HG02623 (cell line): ENCODE measurements at regions not wholly inside any gene's neighbourhood (a gene's known extent, or its start where the extent isn't known, plus 50 kb on each side); places are given as distances from the start of the nearest gene placed in this dataset.
A peak's percentile ranks its signal among the peaks of the same experiment; 100 is the strongest.

ENCODE experiments used
- ATAC-seq: cut with Tn5 transposase; IDR thresholded peaks from one replicate; pipeline ENCODE4 v1.9.1; 2021; ENCODE audit warnings: moderate library complexity; ENCODE audit not compliant: unreplicated experiment

DNA sequence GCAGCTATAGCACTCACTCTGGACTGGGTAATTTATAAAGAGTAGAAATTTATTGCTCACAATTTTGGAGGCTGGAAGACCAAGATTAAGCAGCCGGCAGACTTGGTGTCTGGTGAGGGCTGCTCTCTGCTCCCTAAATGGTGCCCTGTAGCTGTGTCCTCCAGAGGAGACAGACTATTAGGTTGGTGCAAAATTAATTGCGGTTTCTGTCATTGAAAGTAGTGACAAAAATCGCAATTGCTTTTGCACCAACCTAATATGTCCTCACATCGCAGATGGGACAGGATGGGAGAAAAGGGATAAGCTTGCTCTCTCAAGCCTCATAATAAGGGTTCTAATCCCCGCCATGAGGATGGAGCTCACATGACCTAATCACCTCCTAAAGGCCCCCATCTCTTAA lies 258.1 kb upstream of the VCX3A start:
- ATAC-seq, result no peak

DNA sequence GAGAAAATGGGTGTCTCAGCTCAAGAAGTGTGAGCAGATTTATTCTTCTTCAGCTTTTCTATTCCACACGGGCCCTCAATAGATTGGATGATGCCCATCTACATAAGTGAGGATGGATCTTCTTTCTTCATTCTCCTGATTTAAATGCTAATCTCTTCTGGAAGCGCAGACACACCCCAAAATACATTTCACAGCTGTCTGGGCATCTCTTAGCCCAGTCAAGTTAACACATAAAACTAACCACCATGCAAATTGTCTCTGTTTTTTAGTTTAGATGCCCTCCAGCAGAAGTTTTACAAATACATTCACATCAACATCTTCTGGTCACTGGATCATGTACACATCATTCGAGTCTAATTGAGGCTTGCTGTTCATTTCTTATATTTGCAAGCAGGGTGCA lies 249.0 kb upstream of the VCX3A start:
- no peak for ATAC-seq

DNA sequence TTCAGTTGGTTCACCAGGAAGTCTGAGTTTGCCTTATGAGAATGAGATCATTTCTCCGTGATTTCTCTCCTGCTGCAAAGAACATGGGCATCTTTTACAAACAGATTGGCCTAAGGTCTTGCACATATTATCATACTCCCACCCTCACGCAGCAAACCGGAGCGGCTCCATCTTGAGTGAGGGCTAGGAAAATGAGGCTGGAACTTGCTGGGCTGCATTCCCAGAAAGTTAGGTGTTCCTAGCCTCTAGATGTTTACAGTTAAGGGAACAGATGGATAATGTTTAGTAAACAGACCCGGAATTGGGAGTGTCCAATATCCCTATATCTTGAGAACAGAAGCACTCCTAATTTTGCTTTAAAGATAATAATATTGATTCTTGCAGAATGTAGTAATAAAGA lies 247.9 kb upstream of the VCX3A start:
- no peak for ATAC-seq

DNA sequence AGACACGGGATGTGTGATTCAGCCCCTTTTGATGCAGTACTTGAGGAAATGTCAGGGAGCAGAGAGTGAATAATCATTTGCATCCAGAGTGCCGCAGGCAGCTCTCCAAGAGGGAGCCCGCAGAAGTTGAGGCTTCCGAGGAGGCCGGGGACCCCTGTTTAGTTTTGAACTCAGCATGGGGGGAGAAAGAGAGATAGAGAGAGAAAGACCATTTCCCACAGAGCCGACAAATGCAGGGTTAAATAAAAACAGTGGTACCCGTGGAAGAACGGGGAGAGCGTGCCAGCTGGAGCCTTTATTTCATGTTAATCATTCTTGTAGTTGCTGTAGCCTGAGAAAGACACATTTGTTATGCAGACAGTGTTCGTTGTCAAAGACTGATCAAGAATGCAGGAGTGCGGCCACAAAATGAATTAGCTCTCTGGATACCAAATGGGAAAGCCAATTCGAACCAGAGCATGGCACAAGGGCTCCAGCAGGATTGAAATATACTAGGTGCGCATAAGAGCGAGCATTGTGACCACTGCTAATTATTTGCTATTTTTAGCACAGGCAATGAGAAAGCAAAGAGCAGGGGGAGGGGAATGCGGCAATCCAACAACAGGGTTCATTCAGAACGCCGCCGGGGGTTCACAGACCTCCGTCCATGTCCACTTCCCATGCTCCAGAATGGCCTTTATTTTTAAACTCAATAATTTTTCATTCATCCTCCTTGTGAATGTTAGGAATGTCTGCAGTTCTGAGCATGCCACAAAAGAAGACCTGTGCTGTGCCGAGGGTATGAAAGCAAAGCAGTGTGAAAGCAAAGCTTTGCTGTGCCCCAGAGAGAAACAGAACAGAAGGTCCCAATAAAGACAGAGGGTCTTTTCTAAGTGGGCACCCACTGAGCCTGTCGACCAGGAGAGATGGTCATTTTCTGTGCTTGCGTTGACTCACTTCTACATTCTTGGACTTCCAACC lies 243.9 kb upstream of the VCX3A start:
- no peak for ATAC-seq

DNA sequence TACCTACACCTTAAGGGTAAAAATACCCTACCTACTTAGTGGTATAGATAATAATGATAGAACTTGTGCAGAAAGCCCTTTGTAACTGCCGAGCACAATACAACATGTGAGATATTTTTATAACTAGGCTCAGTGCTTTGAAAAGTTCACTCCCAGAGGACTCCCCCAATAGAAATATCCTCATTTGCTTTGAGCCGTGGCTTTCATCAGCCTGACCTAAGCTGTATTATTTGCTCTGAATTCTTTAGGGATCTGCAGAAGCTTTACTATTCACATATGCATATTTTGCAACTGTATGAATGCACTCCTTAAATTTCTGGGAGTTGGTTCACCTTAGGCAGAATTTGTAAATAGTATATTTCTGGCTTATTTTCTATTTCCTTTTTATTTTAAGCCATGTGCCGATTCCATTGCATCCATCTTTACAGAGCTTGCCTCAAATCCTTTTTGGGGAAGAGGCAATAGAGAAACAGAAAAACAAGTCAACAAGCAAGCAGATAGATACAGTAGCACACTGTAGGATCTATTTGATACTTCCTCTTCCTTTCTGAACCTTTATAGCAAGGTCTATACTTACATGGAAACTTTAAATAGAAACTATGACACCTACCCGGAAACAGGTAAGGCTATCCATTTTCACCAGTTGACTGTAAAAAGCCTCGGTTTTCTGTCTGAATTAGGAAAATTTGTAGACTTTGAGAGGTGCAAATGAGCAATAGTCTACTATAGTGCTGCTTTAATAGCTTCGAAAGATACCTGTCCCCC lies 242.5 kb upstream of the VCX3A start:
- peak; percentile 52 for ATAC-seq

DNA sequence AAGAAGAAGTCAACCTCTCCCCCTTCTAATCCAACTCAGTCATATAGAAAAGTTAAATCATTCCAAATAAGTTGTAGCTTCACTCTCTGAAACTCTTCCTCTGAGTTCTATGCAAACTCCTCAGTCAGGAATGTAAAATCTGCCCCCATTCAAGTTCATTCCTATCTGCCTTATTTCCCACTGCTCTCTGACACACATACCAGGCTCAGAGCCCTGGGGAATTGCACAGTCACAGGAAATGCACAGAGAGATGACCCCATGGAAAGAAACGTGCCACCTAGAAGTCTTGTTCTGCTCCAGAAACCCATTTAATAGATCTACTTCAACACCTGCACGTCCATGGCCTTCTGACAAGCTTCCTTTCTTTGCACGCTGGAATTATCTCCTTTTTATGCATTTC lies 236.0 kb upstream of the VCX3A start:
- no peak for ATAC-seq

DNA sequence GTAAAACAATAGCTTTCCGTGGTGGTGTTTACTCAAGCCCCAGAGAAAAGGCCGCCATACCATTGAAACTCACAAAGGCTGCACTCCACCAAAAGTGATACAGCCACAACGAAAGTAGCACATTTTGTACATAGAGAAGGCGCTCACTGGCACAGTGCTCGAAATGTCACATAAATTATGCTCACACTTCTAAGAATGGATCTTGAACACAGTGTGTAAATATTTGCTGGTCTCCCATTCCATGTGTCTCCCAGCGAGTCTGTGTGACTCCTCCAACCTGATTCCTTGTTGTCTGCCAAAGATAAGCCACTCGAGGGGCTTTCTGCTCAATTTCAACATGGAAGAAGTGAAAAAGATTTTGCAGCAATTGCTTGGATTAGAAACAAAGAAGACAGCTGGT lies 234.0 kb upstream of the VCX3A start:
- no peak for ATAC-seq

DNA sequence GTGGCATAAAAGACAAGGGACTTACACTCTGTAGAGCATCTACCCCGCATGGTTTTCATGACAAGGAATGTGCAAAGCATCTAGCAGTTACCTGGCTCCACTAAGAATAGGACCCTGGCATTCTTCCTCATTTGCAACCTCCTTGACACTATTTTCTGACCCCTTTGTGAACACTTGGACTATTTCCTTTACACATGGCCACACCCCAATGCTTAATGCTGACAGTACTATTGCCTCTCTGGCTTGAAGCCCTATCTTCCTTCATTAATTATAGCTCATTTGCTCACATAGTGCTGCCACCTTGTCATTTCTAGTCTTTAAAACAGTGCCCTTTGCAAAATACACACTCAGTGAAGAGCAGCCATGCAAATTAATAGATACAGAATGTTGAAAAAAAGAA lies 226.3 kb upstream of the VCX3A start:
- no peak for ATAC-seq

DNA sequence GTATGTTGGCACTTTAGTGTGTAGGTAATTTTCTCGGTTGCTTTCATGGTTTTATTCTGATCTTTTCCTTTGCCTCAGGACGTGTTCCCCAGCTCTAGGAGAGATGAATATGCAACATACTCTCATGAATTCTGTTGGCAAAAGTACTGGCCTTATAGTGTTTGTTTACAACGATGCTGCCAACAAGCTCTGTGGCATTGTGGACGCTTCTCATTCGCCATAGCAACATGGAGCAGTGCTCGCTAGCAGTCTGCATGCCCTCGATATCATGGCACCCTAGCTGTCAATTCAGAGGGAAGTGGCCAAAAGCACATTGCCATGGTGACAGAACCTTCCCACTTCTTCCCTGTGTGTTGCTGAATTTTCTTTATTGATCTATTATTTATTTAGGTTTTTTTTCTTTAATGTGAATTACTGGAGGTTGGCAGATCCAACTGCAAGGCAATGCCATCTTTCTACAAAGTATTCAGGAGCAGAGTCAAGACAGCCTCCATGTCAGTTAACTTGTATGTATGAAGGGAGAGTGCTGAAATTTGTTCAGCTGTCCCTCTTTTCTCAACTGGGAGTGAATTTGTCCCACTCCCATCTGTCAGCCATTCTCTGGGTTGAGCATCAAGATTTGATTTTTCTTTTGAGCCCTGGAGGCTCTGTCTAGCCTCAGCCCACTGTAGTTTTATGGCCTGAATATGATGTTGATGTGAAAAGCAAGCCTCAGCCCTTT lies 224.9 kb upstream of the VCX3A start:
- no peak for ATAC-seq

DNA sequence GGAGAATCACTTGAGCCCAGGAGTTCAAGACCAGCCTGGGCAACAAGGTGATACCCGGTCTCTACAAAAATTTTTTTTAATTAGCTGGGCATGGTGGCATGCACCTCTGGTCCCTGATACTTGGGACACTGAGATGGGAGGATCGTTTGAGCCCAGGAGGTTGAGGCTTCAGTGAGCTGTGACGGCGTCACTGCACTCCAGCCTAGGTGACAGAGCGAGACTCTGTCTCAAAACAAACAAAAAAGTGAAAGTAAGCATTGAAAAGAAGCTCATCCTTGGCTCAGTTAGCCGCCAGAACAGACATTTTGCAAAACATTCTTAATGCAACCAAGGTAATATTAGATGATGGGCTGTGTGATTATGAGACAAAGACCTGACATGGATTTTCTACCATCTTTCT lies 223.3 kb upstream of the VCX3A start:
- no peak for ATAC-seq

DNA sequence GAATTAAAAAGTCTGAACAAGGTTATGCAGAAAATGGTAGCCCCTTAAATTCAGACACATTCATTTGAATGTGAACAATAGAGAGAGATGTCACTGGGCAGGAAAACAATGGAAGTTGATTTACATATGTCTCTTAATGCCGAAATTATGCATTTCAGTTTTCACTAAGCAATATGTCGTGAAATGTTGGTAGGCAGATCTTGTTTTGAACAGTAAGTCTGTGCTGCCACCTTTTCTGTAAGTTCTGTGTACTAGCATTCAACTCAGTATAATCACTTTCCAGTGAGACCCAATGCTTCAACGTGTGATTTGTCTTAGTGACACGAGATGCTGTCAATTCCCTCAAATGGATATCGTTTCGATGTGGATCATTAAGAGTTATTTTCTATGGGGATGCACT lies 222.7 kb upstream of the VCX3A start:
- ATAC-seq, result no peak

DNA sequence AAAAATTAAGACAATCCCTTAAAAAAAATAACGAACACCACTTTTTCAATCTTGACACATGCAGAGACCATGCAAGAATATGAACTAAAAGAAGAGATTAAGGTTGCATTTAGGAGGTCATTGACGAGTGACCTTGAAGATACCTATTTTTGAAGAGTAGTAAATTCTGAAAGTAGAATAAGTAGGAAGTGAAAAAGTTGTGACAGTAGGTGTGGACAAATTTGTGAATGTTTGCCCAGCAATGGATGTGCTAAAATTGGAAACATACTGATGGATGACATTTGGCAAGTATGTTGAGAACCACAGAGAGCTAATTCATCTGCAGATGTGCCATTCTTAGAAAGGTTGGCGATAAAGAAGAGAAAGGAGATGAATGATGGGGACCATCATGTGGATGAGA lies 213.7 kb upstream of the VCX3A start:
- ATAC-seq, result no peak

DNA sequence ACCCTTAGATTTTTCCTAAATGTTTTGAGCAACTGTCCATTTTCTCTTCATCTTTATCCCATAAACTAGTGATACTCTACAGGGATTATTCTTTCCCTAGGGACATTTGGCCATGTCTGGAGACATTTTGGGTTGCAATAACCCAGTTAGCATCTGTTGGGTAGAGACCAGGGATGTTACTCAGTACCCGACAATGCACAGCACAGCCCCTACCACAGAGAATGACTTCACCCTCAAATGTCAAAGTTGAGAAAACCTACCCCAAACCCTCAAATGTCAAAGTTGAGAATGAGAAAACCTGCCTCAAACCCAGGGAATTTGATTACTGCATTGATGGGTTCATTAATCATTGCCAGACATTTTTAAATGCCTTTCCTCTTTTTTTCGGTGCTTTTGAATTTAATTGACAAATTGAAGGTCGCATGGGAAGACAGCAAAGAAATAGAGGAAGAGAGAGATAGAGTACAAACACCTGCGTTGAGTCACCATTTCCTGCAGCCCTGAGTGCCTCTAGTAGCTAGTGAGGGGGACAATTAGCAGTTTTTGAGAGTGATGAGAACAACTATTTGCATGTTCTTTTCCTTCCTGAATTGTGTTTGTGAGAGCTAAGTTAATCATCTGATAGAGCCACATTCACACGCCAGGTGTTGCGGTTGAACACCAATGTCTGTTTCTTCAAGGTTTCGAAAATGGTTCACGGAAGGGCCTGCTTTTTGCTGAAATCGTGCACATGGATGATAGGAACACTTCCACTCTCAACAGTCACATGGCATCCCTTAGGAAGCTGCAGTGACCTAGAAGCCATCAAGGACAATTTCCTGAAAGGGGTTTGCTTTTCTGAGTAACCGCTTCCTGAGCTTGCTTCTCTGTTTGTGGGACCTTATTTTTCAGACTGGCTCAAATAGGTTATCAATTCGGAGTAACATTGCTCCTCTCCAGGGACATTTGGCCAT lies 203.9 kb upstream of the VCX3A start:
- ATAC-seq, result peak; percentile 93

DNA sequence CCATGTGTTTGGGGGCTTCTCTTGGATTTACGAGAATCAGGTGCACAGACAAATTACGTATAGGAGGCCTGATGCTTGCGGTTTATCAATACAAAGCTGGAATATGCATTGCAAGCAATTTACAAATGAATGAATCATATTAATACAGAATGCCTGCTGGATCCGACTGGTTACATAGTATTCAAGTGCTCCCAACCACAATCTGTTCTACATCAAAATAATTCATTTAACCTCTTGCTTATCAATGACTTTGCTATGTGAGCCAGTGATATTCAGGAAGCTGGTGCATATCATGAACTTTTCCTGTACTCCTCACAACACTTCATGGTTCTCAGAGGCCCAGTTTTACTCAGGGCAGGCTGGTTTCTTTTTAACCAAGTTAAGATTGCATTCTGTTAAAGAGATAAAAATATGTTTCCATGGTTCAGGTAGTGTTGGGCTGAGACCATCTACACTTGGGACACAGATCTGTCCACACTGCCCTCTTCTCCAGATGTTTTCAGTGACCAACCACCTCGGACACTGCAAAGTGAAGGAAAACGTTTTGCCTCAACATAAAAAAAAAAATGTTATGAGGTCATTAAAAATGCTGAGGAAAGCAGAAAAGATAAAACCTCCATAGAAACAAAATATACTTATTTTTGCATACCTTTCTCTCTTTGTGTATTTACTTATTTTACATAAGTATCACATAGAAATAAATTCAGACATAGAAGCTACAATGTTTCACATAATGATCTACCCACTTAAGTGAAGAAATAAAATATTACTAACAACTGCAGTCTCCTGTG lies 200.1 kb upstream of the VCX3A start:
- ATAC-seq, result no peak

DNA sequence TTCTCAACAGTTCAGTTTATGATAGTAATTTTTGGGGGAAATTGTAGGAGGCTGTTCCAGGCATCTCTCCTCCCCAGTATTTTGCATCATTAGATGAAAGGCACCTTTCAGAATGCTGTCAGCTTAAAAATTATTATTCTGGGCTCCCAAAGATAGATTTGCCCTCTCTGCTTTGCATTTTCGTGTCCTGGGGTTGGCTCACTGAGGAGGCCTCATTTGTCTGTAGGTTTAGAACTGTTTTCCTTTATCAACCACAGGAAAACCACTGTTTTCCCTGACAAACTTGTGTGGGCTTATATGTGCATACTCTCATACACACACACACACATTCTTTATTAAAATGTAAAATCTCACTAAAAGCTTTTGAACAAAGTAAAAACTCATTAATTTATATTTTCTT lies 197.2 kb upstream of the VCX3A start:
- peak; percentile 55 for ATAC-seq

DNA sequence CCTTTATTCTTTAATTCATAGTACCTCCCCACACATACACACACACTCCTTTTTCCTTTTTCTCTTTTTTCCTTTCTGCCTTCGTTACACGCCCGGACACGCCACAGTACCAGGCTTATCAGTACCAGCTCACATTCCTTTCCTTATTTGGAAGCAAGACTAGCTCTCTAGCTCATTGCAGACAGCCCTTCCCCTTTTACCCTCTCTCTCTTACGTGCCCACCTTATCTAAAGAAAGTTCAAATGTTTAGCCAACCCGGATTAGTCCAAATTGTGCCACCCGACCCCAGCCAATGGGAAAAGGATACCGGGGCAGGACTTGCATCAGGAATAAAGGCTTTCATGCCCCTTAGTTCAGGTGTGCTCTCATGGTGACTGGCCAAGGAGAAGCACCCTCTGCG lies 194.7 kb upstream of the VCX3A start:
- ATAC-seq, result no peak

DNA sequence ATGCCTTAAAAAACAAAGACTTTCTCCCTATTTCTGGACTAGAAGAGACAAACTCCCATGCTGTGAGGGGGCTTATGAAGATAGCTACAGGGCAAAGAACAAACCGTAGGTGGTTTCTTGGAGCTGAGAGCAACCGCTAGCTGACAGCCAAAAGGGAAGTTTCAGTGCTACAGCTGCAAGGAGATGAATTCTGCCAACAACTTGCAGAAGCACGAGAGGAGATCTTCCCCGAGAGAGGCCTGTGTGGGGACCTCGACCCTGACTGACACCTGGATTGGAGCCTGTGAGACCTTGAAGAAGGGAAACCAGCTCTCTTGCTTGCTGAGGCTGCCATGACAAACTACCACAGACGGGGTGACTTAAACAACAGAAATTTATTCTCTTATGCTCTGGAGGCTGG lies 183.8 kb upstream of the VCX3A start:
- peak; percentile 55 for ATAC-seq

DNA sequence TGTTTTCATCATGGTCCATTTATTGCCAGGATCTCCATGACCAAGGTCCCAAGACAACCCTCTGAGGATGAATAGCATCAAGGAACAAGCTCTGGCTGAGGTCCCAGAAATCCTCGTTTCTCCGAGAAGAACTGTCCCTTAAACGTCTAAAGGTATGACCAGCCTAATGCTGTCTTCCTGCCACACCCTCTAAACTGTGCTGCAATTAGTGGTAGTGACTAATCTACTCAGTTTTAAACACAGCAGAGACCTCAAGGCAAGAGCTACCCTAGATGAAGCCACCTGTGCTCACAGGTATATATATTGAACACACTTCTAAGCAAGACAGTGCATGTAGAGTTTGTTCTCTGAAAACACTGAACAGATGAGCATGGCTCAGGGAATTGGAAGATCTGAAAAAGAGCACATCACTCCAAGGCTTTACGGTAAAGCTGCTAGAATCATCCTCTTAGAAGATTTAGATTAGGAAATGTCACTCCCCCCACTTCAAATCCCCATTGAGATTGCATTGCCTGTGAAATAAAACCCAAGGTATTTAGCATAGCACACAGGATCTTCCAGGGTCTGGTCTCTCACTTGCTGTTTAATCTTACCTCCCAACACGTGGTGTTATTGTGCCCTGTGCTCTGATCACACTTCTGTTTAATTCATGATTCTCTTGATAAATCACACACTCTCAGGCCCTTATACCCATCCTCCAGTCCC lies 173.9 kb upstream of the VCX3A start:
- no peak for ATAC-seq

DNA sequence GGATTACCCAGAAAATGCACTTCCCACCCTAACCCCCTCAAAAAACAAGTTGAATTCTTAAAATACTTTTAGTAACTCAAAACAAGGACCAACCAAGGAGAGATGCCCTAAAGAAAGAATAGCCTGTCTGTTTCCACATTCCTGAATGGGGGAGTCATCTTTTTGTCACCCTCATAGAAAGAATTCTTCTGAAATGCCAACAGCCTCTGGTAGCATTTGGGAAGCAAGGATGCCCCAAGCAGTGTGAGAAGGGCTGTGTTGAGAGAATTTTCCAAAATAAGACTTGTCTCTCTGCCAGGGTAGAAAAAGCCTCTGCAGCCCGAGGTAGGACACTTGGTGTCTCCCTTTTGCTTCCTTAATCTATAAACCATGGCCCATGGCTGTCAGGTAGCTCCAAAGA lies 173.1 kb upstream of the VCX3A start:
- ATAC-seq, result no peak
